ENCODE measurements at regions not wholly inside any gene's neighbourhood (a gene's known extent, or its start where the extent isn't known, plus 50 kb on each side); places are given as distances from the start of the nearest gene placed in this dataset.

GRCh38 chr1:234917495-234918180 lies 211.0 kb downstream of the TOMM20 start:
- H3K4me3 ChIP-seq (ENCODE audit: low read depth, low read length): no peak overlapping the region
- in situ Hi-C loops (cut with HindIII; ENCODE audit: low sequenced_read_pairs): no loop called here
- no peak for TF ChIP-seq CTCF (IDR thresholded peaks at IDR 0.05; ENCODE audit: low read depth, low read length, missing control alignments)
- DNase-seq (ENCODE audit: low read depth): no peak

GRCh38 chr1:234916840-234917239 lies 211.8 kb downstream of the TOMM20 start:
- in situ Hi-C loops (cut with HindIII; ENCODE audit: low sequenced_read_pairs): no loop called here
- no peak overlapping the region for H3K4me3 ChIP-seq (ENCODE audit: low read depth, low read length)
- no peak for DNase-seq (ENCODE audit: low read depth)
- TF ChIP-seq CTCF (IDR thresholded peaks at IDR 0.05; ENCODE audit: low read depth, low read length, missing control alignments): no peak

GRCh38 chr1:234915924-234916675 lies 212.5 kb downstream of the TOMM20 start:
- in situ Hi-C loops (cut with HindIII; ENCODE audit: low sequenced_read_pairs): no loop called here
- H3K4me3 ChIP-seq (ENCODE audit: low read depth, low read length): no peak overlapping the region
- no peak for TF ChIP-seq CTCF (IDR thresholded peaks at IDR 0.05; ENCODE audit: low read depth, low read length, missing control alignments)
- no peak for DNase-seq (ENCODE audit: low read depth)

GRCh38 chr1:234914606-234915290 lies 213.9 kb downstream of the TOMM20 start:
- DNase-seq (ENCODE audit: low read depth): no peak
- no peak overlapping the region for H3K4me3 ChIP-seq (ENCODE audit: low read depth, low read length)
- in situ Hi-C loops (cut with HindIII; ENCODE audit: low sequenced_read_pairs): no loop called here
- no peak for TF ChIP-seq CTCF (IDR thresholded peaks at IDR 0.05; ENCODE audit: low read depth, low read length, missing control alignments)

GRCh38 chr1:234913771-234914170 lies 214.9 kb downstream of the TOMM20 start:
- H3K4me3 ChIP-seq (ENCODE audit: low read depth, low read length): no peak overlapping the region
- in situ Hi-C loops (cut with HindIII; ENCODE audit: low sequenced_read_pairs): no loop called here
- no peak for DNase-seq (ENCODE audit: low read depth)
- TF ChIP-seq CTCF (IDR thresholded peaks at IDR 0.05; ENCODE audit: low read depth, low read length, missing control alignments): no peak

- in situ Hi-C loops (cut with HindIII; ENCODE audit: low sequenced_read_pairs): no loop called here
- H3K4me3 ChIP-seq (ENCODE audit: low read depth, low read length): no peak overlapping the region
- no peak for TF ChIP-seq CTCF (IDR thresholded peaks at IDR 0.05; ENCODE audit: low read depth, low read length, missing control alignments)
- DNase-seq (ENCODE audit: low read depth): no peak
Measured at GRCh38 chr1:234913278-234913649, 215.4 kb downstream of the TOMM20 start.

All from astrocyte of the cerebellum (primary cell).